PFSK-1 (cell line): ENCODE measurements at regions not wholly inside any gene's neighbourhood (a gene's known extent, or its start where the extent isn't known, plus 50 kb on each side); places are given as distances from the start of the nearest gene placed in this dataset.

Experiments
- FOXP2 ChIP-seq: optimal IDR thresholded peaks from 2 replicates; pipeline ENCODE3; 2011; ENCODE audit warnings: borderline replicate concordance, control low read depth, inconsistent platforms; ENCODE audit not compliant: insufficient read depth; ENCODE audit errors: extremely low read length, extremely low read depth
- POLR2AphosphoS5 ChIP-seq: IDR thresholded peaks from 2 replicates; pipeline ENCODE4 v1.6.1; 2012; ENCODE audit warnings: low read depth, mild to moderate bottlenecking, control low read depth, low read length, moderate library complexity
- TAF1 ChIP-seq: IDR thresholded peaks from 2 replicates; pipeline ENCODE4 v1.6.1; 2012; ENCODE audit warnings: low read length, control low read depth, borderline replicate concordance; ENCODE audit not compliant: insufficient read depth
- TF ChIP-seq, protein P1 (sequence below), 2 experiments: IDR thresholded peaks; 2 replicates each; pipeline versions ENCODE4 v1.6.1 to v1.8.0; 2011 to 2012; ENCODE audit warnings: low read depth in 2 of 2, low read length in 2 of 2, control low read depth in 1 of 2, inconsistent platforms in 1 of 2, mild to moderate bottlenecking in 1 of 2, moderate library complexity in 1 of 2; ENCODE audit not compliant: insufficient read depth in 1 of 2

DNA sequence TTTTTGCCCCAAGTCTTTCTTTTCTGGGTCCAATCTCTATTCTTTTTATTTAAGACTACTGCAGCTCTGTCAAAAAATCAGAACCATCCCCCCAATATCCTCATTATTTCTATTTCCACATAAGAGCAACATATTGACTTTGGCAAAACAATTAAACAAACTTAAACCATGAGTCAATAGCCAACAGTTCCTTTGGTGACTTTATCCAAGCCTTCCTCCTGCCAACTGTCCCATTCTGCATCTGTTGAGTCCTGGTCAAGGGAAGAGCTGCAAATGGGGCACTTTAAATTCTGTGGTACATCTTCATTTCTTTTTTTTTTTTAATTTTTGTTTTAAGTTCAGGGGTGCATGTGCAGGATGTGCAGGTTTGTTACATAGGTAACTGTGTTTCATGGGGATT is 1875.0 kb upstream of the PCDH7 start:
- TF ChIP-seq TAF1 = no peak
- TF ChIP-seq POLR2AphosphoS5 = no peak
- TF ChIP-seq, protein P1, sequence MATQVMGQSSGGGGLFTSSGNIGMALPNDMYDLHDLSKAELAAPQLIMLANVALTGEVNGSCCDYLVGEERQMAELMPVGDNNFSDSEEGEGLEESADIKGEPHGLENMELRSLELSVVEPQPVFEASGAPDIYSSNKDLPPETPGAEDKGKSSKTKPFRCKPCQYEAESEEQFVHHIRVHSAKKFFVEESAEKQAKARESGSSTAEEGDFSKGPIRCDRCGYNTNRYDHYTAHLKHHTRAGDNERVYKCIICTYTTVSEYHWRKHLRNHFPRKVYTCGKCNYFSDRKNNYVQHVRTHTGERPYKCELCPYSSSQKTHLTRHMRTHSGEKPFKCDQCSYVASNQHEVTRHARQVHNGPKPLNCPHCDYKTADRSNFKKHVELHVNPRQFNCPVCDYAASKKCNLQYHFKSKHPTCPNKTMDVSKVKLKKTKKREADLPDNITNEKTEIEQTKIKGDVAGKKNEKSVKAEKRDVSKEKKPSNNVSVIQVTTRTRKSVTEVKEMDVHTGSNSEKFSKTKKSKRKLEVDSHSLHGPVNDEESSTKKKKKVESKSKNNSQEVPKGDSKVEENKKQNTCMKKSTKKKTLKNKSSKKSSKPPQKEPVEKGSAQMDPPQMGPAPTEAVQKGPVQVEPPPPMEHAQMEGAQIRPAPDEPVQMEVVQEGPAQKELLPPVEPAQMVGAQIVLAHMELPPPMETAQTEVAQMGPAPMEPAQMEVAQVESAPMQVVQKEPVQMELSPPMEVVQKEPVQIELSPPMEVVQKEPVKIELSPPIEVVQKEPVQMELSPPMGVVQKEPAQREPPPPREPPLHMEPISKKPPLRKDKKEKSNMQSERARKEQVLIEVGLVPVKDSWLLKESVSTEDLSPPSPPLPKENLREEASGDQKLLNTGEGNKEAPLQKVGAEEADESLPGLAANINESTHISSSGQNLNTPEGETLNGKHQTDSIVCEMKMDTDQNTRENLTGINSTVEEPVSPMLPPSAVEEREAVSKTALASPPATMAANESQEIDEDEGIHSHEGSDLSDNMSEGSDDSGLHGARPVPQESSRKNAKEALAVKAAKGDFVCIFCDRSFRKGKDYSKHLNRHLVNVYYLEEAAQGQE (IDR thresholded peaks at IDR 0.05; ENCODE audit: insufficient read depth in 1 of 2, low read depth in 2 of 2, low read length in 2 of 2) = no peak
- TF ChIP-seq FOXP2 = no peak
